WERI-Rb-1 (cell line): ENCODE measurements at regions not wholly inside any gene's neighbourhood (a gene's known extent, or its start where the extent isn't known, plus 50 kb on each side); places are given as distances from the start of the nearest gene placed in this dataset.

Experiments
- DNase-seq: peaks from one replicate; pipeline ENCODE4 v3.0.0-alpha.2; 2020
- H3K27ac ChIP-seq: fragments of 250-450 bp; sonication (Bioruptor Pico); 2 replicates; pipeline ENCODE4 v1.5.1; 2020; ENCODE audit warnings: mild to moderate bottlenecking, moderate library complexity
- H3K27me3 ChIP-seq: fragments of 250-450 bp; sonication (Bioruptor Pico); 2 replicates; pipeline ENCODE4 v1.5.1; 2021; ENCODE audit warnings: mild to moderate bottlenecking, low read depth, moderate library complexity; ENCODE audit not compliant: insufficient read depth, severe bottlenecking
- H3K36me3 ChIP-seq: fragments of 250-450 bp; sonication (Bioruptor Pico); 2 replicates; pipeline ENCODE4 v1.5.1; 2020; ENCODE audit warnings: mild to moderate bottlenecking, moderate library complexity
- H3K4me3 ChIP-seq: 2 replicates; pipeline ENCODE4 v1.5.1; 2011; ENCODE audit warnings: low read depth, mild to moderate bottlenecking, control low read depth, low read length
- H3K9me3 ChIP-seq: fragments of 250-450 bp; sonication (Bioruptor Pico); 2 replicates; pipeline ENCODE4 v1.5.1; 2021; ENCODE audit warnings: mild to moderate bottlenecking, moderate library complexity; ENCODE audit not compliant: severe bottlenecking
- TF ChIP-seq, protein P1 (sequence below): IDR thresholded peaks from 2 replicates; pipeline ENCODE4 v1.5.1; 2011; ENCODE audit warnings: low read depth, mild to moderate bottlenecking, control low read depth, inconsistent platforms, low read length

DNA sequence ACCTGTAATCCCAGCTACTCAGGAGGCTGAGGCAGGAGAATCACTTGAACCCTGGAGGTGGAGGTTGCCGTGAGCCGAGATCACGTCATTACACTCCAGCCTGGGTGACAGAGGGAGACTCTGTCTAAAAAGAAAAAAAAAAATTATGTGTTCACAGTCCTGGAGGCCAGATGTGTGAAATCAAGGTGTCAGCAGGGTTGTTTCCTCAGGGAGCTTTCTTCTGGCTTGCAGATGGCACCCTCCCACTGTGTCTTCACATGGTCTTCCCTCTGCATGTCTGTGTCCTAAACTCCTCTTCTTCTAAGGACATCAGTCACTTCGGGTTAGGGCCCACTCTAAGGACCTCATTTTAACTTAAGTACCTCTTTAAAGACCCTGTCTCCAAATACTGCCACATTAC, 56.1 kb upstream of the UBE2E1 start:
- DNase-seq: no peak
- Histone ChIP-seq H3K27ac (no peak overlapping the region), H3K27me3 (no peaks in the 10 kb centered on the region), H3K9me3 (no peaks in the 10 kb centered on the region), H3K36me3 (no peaks in the 10 kb centered on the region), H3K4me3 (no peak overlapping the region)
- TF ChIP-seq, protein P1, sequence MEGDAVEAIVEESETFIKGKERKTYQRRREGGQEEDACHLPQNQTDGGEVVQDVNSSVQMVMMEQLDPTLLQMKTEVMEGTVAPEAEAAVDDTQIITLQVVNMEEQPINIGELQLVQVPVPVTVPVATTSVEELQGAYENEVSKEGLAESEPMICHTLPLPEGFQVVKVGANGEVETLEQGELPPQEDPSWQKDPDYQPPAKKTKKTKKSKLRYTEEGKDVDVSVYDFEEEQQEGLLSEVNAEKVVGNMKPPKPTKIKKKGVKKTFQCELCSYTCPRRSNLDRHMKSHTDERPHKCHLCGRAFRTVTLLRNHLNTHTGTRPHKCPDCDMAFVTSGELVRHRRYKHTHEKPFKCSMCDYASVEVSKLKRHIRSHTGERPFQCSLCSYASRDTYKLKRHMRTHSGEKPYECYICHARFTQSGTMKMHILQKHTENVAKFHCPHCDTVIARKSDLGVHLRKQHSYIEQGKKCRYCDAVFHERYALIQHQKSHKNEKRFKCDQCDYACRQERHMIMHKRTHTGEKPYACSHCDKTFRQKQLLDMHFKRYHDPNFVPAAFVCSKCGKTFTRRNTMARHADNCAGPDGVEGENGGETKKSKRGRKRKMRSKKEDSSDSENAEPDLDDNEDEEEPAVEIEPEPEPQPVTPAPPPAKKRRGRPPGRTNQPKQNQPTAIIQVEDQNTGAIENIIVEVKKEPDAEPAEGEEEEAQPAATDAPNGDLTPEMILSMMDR: no peak

DNA sequence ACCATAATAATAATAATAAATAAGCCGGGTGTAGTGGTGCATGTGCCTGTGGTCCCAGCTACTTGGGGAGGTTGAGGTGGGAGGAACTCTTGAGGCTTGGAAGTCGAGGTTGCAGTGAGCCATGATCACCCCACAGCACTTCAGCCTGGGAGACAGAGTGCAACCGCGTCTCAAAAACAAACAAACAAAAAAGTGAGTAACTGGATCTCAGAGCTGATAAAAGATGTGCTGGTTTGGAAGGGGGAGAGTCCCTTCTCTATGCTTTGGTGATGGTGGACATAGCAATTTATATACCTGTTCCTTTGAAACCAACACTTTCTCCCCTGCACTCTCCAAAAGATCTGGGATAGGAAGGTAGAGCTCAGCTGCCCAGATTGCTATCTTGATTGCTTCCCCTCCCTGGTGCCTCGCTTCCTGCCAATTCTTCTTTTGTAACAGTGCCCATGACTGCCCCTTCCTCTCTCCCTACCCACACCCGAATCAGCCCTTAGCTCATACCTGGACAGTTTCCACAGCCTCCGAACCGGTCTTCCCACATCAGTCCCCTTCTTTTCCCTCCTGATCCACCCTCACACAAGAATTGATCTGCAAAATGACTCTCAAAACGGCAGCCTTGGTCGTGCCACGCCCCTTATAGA, 55.1 kb upstream of the UBE2E1 start:
- Histone ChIP-seq H3K36me3 (no peaks in the 10 kb centered on the region), H3K27ac (no peak overlapping the region), H3K27me3 (no peaks in the 10 kb centered on the region), H3K9me3 (no peaks in the 10 kb centered on the region), H3K4me3 (no peak overlapping the region)
- TF ChIP-seq, protein P1: no peak
- no peak for DNase-seq

DNA sequence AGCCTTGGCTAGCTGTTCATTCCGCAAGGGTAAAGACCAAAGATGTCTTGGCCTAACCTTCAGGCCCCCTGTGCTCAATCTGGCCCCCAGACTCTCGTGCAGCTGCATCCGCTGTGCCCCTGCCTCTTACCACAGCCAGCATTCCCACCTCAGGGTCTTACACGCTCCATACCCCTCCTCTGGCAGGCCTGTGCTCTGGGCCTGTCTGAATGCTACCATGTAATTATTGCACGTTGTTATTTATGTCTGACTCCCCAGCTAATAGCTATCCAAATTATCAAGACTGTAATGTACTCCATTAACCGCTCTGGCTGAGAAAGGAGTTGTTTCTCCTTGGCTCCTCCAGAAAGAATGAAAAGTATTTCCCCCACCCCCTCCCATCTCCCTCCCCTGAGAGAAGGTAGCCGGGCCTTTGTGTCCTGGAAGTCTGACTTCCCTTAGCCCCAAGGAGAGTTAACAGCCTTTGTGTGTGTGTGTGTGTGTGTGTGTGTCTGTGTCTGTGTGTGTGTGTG, 54.5 kb upstream of the UBE2E1 start:
- H3K9me3 ChIP-seq: no peaks in the 10 kb centered on the region
- H3K27me3 ChIP-seq: no peaks in the 10 kb centered on the region
- DNase-seq: no peak
- no peak overlapping the region for H3K27ac ChIP-seq
- no peak overlapping the region for H3K4me3 ChIP-seq
- no peaks in the 10 kb centered on the region for H3K36me3 ChIP-seq
- TF ChIP-seq, protein P1: no peak

DNA sequence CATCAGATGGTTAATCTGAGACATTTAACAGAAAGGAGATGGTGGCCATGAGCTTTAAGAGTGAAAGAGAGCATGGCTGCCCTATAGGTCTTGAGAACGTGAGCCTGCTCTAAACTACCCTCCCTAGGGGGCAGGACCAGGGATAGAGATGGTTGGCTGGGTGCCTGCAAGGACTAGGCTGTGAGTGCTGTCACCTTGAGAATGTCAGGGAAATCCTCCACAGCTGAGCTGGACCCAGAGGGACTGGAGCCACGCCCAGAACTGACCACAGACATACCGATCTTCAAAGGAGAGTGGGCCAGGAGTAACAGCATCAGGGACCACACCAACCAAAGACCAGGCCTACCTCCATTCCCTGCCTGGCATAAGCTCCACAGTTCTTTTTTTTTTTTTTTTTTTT, 53.6 kb upstream of the UBE2E1 start:
- Histone ChIP-seq H3K27ac (no peak overlapping the region), H3K27me3 (no peaks in the 10 kb centered on the region), H3K36me3 (no peaks in the 10 kb centered on the region), H3K9me3 (no peaks in the 10 kb centered on the region), H3K4me3 (no peak overlapping the region)
- no peak for DNase-seq
- TF ChIP-seq, protein P1: no peak

DNA sequence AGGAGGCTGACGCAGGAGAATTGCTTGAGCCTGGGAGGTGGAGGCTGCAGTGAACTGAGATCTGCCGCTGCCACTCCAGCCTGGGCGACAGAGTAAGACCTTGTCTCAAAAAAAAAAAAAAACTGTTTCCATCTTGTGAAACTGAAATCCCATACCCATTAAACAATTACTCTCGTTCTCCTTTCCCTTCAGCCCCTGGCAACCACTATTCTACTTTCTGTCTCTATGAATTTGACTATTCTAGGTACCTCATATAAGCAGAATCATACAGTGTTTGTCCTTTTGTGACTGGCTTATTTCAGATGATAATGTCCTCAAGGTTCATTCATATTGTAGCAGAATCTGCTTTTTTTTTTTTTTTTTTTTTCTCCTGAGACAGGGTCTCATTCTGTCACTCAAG, 51.5 kb upstream of the UBE2E1 start:
- Histone ChIP-seq H3K27ac (no peak overlapping the region), H3K9me3 (no peaks in the 10 kb centered on the region), H3K36me3 (no peaks in the 10 kb centered on the region), H3K4me3 (no peak overlapping the region), H3K27me3 (no peaks in the 10 kb centered on the region)
- TF ChIP-seq, protein P1: no peak
- no peak for DNase-seq
